NCI-H2107 treated with DMSO at 0.1 percent for 48 hours (cell line): ENCODE measurements at regions not wholly inside any gene's neighbourhood (a gene's known extent, or its start where the extent isn't known, plus 50 kb on each side); places are given as distances from the start of the nearest gene placed in this dataset.

Source experiments
- DNase-seq: peaks from one replicate; lab custom pipeline; 2025; ENCODE audit not compliant: unreplicated experiment; lab: John Stamatoyannopoulos, UW

DNA sequence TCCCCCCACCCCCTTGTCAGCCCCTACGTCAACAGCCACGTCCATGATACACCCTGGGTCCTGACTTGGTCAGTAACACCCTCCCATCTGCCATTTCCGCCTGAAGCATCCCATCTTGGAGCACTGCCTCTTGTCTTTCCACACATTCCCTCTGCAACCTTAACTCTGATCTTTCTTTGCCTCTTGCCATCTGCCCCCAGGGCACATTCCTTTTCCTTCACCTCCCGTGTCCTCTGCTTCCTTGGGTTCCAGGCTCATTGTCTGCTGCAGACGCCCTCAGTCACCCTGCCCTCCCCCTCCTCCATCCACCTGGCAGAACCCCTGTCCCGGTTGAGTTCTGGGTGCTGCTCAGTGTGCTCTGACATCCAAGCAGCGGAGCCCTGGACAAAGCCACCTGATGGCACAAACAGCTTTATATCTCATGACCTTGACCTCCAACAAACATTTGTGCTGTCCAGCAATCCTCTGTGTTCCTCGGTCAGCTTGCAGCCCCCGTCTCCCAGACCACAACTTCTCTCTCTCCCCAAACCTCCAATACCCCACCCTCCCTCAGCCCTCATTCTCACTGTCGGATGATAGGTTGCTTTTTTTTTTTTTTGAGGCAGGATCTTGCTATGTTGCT lies 97.7 kb upstream of the IER5L start:
- no peak for DNase-seq

DNA sequence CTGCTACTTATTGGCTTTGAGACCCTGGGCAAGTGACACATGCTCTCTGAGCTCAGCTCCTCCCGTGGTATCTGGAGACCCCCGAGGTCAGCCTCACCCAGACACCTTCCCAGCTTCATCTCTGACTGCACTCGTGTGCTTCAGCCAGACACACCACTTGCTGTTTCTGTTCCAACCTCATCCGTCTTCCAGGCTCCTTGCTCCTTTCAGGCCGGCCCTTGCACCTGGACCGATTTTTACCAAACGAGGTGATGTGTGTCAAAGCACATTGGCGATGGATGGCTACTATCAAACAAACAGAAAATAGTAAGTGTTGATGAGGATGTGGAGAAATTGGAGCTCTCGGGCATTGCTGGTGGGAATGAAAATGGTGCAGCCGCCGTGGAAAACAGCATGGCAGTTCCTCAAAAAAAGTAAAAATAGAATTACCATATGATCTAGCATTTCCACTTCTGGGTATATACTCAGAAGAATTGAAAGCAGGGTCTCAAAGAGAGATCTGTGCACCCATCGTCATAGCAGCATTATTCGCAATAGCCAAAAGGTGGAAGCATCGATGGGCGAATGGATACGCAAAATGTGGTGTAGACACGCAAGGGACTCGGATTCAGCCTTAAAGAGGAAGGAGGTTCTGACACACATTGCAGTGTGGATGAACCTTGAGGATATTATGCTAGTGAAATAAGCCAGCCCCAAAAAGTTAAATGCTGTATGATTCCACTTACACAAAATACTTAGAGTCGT lies 96.1 kb upstream of the IER5L start:
- DNase-seq: no peak

DNA sequence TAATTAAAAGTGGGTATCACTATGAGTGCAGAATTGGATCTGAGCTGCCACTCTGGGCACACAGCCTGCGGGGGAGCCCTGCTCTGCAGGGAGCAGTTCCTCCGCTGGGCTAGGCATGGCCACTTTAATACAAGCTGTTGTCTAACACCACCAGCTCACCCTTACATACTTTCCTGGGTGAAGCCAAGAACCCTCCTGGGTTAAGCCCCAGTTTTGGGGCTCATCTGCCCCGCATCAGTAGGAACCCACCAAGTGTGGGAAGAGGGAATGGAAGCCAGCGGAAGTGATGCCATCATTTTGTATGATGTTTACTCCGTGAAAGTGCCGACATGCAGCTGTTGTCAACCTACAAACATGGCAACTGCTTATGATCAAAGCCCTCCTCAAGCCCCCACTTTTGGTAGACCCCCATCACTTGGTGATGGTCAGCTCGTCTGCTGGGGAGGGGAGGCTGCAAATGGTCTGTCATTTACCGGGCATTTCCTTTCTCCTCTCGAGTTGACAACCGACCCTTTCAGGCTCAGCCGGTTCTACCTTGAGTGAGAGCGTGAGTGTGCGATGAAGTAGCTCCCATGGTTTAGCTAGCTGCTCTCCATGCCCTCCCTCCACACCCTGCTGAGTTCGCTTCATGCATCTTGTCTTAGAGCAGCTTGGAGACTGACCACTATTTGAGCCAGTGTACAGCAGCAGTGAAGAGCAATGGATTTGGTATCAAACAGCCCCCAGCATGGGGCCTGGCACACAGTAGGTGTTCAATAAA lies 95.3 kb upstream of the IER5L start:
- no peak for DNase-seq

DNA sequence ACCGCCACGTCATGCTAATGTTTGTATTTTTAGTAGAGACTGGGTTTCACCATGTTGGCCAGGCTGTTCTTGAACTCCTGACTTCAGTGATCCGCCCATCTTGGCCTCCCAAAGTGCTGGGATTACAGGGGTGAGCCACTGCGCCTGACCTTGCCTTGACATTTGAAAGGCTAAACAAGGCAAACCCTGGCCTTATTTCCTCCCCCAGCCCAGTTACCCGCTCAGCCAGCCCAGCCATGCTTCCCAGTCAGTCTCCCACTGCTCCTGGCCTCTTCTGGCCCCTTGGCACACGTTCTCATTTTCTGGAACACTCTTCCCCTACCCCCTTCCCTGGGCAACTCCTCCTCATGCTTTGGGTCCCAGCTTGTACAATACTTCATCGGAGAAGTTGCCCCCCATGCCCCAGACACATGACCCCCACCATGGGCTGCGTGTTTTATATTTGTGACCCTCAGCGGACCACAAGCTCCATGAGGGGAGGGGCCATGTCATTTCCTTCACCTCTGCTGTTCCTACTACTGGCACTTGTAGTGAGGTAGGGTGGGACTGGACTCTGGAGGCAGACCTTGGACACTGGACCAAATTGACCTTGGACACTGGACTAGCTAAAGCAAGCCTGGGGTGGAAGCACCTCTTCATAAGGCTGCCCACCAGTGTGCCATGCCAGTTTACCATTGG lies 94.4 kb upstream of the IER5L start:
- no peak for DNase-seq

DNA sequence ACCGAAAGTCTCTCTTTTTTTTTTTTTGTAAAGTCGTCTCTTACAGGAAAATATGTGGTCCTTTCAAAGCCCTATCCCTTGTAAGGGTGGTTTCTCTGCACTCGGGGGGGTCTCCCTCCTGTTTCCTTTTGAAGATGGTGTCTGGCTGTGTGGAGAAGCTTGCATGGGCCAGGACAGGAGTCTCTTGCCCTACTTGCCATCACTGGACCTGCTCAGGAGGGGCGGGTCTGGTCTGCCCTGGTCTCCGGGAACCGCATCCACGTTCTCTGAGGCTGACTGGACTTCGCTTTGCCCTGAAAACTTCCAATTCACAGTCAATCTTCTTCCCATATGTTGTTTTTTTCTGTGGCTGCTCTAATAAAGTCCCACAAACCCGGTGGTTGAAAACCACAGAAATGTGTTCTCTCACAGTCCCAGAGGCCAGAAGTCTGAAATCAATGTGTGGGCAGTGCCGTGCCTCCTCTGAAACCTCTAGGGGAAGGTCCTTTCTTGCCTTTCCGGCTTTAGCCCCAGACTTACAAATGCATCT lies 92.9 kb upstream of the IER5L start:
- DNase-seq: no peak

DNA sequence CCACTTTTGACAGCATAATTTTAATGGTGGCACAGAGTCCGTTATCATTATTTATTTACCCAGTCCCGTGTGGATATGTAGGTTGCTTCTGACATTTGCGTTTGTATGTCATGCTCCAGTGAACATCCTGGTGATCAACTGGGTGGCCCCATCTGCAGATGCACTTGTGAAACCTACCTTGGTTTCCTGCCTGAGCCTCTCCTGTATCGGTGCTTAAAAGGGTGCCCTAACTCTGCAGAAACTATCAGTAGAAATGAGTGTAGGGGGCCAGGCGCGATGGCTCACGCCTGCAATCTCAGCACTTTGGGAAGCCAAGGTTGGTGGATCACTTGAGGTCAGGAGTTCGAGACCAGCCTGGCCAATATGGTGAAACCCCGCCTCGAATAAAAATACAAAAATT lies 92.1 kb upstream of the IER5L start:
- DNase-seq: no peak

DNA sequence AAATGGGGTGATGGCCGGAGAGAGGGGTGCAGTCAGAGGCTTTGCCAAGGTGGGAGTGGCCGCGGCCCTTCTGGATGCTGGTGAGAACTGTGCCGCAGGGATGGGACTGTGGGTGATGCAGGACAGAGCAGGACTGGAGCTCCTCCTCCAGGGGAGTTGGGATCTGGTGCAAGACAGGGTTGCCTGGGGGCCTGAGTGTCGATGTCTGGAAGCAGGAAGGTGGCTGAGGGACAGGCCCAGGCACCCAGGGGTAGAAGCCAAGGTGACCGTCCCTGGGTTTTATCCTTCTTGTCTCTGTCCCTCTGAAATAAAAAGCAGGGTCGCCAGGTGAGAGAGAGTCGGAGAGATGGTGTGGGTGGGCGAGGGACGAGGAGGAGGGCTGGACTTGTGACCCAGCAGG lies 89.1 kb upstream of the IER5L start:
- no peak for DNase-seq

DNA sequence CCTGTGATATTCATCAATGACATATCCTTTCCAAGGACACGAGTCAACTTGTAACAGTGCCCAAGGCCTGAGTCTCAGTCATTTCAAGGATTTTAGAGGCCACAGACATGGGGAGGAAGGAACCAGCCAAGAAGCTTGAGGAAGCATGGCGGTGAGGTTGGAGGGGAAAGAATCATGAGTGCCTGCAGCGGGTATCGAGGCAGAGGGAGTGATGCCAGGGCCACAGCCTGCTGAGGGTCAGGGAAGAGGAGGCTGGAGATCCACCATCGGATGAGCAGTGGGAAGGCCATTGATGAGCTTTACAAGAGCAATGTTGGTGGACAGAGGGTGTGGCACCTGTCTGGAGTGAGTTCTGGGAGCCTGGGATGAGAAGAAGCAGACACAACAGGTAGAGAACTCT lies 88.5 kb upstream of the IER5L start:
- DNase-seq: no peak

DNA sequence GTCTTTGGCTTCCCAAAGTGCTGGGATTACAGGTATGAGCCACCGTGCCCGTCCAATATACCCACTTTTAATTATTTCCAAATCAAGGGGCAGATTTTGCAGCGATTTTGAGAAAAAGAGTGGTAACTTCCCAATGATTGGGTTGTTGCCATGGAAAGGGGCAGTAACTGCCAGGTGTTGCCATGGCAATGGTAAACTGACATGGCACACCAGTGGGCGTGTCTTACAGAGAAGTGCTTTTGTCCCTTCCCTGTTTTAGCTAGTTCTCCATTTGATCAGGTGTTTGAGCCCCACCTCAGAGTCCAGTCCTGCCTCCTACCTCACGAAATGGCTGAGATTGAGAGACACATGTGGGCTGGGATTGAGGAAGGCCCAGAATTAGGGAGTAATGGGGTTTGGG lies 86.3 kb upstream of the IER5L start:
- DNase-seq: no peak

DNA sequence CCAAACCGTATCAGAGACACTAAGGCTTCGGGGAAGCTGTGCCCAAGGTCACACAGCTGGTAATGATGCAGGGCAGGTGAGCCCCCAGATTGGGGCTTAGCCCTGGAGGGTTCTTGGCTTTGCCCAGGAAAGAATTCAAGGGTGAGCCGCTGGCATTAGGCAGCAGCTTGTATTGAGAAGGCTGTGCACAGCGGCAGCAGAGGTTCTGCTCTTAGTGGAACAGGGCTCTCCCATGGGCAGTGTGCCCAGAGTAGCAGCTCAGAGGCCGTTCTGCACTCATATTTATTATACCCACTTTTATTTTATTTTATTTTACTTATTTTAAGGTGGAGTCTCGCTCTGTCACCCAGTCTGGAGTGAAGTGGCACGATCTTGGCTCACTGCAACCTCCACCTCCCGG lies 85.8 kb upstream of the IER5L start:
- no peak for DNase-seq

DNA sequence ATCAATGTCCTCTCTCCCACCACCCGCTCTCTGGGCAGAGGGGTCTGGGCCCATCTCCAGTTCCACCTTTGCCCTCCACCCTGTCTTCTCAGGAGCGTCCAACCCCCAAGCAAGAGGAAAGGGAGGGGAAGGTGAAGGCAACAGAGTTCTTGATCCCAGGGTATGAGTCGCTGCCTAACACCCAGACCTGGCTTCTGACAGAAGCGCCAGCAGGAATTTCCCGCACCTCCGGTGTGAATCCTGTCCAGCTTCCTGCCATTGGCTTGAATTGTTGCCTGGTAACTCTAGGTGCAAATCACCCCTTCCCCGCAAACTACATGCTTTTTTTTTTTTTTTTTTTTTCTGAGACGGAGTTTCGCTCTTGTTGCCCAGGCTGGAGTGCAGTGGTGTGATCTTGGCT lies 84.2 kb upstream of the IER5L start:
- no peak for DNase-seq

DNA sequence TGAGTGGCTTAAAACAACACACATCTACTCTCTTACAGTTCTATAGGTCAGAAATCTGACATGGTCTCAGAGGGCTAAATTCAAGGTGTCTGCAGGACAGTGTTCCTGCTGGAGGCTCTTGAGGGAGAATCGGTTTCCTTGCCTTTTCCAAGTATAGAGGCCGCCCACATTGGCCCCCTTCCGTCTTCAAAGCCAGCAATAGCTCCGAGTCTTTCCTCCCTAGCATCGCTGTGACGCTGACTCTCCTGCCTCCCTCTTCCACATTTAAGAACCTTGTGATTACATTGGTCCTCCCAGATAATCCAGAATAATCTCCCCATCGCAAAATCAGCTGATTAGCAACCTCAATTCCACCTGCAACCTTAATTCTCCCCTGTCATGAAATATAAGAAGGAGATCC lies 81.3 kb upstream of the IER5L start:
- DNase-seq: no peak

DNA sequence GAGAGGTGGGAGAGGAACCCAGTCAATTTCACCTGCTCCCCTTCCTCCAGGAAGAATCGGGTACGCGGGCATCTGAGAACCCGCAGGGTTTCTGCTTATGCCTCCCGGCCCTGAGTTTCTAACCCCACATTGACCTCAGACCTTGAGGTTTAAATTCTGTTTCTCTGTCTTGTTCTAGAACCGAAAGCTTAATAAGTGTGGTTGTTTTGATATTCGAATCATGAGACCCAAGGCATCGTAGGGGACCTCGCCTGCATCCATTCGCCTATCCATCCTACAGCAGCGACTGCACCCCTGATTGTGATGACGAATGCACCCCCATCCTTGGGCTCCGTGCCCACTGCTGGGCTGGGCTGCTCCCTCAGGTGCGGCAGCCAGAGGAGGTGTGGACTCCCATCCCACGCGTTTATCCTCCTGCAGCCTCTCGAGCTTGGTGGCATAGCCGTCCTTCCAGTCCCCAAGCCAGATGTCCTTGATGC lies 80.8 kb upstream of the IER5L start:
- DNase-seq: no peak

DNA sequence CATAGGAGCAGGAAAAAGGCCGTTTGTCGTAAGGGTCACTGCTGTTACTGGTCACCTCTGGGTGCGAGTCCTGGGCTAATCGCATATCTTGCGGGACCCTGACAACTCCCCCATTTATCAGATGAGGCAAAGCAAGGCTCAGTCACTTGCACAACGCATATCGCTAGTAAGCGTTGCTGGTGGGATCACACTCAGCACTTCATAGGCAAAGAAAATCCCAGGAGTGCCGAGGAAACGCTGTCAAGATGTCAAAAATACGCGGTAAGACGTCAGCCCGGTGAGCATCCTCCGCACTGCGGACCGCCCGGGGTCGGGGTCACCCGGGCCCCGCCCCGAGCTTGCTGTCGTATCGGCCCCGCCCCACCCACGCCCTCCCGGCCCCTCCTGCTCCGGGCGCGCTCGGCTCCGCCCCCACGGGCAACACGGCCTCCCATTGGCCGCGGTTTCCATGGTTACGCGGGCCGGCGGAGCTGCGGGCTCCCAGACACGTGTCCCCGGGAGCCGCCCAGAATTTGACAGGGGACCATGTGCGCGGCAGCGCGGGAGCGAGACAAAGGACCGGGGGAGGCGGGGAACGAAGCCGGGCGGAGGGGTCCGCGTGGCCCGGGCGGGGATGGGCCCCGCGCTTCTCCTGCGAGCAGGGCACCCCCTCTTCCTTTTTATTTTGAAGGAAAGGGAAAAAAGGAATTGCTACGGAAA lies 80.2 kb upstream of the IER5L start:
- DNase-seq: no peak

DNA sequence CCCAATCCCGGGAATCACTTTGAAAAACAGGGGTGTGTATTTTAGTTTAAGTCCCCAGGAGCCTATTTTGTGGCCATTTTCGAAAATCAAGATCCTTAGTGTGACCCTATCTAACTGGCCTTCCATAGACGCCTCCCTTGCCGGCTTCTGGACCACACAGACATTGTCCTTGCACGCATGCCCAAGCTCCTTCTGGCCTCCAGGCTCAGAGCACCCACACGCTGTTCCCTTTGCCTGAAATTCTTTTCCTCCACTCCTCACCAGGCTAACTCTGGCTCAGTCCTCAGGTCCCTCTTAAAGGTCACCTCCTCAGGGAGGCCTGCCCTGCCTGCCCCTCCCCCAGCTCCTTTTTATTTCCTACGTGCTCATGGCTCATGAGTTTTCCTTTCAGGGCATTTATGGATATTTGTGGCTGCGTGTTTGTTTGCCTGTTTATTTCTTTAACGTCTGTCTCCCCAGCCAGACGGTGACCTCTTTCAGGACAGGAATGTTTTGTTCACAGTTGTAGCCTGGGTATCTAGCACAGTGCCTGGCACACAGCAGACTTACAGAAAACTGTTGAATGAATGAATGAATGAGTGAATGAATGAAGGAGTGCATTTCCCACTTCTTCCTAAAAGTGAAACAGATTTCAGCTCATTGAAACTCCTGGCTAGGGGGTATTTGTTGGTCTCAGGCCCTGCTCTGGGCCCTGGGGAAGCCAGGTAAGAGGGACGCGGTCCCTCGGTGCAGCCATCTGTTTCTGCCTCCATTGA lies 79.1 kb upstream of the IER5L start:
- no peak for DNase-seq

DNA sequence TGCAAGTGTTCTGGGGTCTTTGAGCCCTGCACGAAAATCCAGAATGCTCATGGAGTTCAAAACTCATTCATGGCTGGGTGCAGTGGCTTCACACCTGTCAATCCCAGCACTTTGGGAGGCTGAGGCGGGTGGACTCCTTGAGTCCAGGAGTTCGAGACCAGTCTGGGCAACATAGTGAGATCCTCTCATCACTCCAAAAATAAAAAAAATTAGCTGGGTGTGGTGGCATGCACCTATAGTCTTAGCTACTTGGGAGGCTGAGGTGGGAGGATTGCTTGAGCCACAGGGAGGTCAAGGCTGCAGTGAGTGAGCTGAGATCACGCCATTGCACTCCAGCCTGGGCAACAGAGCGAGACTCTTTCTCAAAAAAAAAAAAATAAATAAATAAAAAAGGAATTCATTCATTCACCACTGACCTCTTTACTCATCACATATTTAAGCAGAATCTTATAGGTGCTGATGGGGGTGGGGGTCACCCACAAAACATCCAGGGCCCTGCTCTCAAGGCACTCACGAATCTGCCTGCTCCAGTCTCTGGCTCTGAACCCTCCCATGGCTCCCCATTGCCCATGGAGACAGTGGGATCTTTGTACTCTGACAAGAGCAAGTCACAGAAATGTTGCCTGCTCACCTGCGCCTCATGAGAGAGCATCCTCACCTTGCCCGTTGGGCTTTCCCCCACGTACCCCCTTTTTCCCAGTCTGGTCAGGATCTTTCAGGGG lies 76.7 kb upstream of the IER5L start:
- DNase-seq: no peak

DNA sequence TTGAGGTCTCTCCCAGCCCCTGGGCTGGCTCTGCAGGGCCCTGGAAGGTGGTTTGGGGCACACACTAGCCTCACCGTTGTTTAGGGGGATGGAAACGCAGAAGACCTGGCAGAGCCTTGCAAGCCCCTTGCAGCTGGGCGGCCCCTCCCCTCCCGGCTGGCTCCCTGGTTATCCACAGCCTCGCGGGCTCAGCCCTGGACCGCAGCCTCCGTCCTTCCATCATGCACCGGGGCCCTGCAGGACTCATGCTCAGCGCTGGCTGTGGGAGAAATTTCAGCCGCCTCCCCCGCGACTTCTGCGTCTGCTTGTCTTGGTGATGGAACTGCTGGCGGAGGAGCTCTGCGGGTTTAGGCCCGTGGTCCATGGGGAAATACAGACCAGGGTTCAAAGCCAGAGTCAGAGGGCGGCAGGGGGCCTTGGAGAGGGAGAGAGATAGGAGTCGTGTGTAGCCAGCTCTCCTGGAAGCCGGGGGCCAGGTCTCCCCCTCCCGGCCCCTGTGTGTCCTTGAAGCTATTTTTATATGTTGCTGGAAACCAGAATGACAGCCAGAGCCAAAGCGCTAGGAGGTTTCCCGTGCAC lies 75.8 kb upstream of the IER5L start:
- no peak for DNase-seq

DNA sequence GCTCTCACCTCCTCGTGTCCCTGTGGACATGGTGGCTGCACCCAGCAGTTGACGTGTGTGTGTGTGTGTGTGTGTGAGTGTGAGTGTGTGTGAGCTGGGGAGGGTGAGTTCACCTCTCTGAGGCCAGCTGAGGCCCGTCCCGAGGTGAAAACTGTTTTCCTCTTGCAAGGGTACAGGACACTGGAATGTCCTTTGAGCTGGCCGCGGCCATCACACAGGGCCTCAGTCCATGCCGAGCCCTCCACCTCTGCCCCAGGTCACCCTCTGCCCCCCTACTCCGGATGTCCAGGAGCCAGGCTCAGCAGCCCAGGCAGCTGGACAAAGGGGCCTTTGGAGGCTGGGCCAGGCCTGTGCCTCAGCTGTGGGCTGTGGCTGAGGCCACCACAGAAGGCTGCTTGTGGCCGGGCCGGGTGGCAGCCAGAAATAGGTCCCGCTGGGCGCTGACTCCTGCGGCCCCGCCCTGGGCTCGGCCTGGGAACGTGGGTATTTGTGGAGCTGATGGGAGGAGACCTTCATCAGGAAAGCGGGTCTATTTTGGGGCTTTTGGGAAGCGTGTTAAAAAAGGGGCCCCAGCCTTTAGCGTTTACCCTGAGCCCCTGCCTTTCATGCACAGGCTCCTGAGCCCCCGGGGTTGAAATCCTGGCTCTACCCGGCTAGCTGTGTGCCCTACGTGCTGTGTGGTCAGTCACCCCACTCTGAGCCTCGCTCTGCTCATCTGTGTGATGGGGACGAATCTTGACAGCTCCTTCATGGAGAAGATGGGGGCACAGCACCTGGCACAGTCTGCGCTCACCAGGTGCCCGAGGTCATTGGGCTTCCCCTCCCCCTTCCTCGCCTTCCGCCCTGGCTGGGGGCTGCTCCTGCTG lies 75.1 kb upstream of the IER5L start:
- DNase-seq: no peak
